Panc1 (cell line): ENCODE measurements at regions not wholly inside any gene's neighbourhood (a gene's known extent, or its start where the extent isn't known, plus 50 kb on each side); places are given as distances from the start of the nearest gene placed in this dataset.

ENCODE experiments used
- ATAC-seq: fragments of 200-7000 bp; cut with Tn5 transposase; 2 replicates; pipeline ENCODE4 v1.9.1; 2020; ENCODE audit warnings: mild to moderate bottlenecking, moderate library complexity
- BruUV-seq: library from RNA; stranded (reverse); fragments of 400-500 nt; replicated peaks from 2 replicates; lab custom pipeline; 2021; lab: Mats Ljungman, UMichigan
- CTCF ChIA-PET: fragments of 300-600 bp; sonication (Branson Sonifier 250); formaldehyde crosslinking; loops from one replicate; lab custom pipeline; 2022; ENCODE audit warnings: antibody characterized with exemption; lab: Charles Lee
- POLR2A ChIA-PET: fragments of 300-600 bp; sonication (Branson Sonifier 250); formaldehyde crosslinking; loops from one replicate; lab custom pipeline; 2022; ENCODE audit warnings: antibody characterized with exemption; lab: Charles Lee
- DNase-seq: peaks from one replicate; pipeline ENCODE4 v3.0.0-alpha.2; 2010; ENCODE audit warnings: low read depth, low spot score
- H3K27ac ChIP-seq: 2 replicates; pipeline ENCODE4 v1.5.1; 2011; ENCODE audit warnings: mild to moderate bottlenecking, low read length, inconsistent platforms
- H3K27me3 ChIP-seq: fragments of 200-500 bp; sonication (Bioruptor generic); 2 replicates; pipeline ENCODE4 v1.6.0; 2014; ENCODE audit warnings: low read length, inconsistent platforms; ENCODE audit not compliant: control insufficient read depth, insufficient read depth
- H3K36me3 ChIP-seq: fragments of 200-500 bp; sonication (Bioruptor generic); 2 replicates; pipeline ENCODE4 v1.5.1; 2014; ENCODE audit warnings: inconsistent platforms, mild to moderate bottlenecking, low read length, moderate library complexity; ENCODE audit not compliant: control insufficient read depth, insufficient read depth
- H3K4me1 ChIP-seq: 2 replicates; pipeline ENCODE4 v1.5.1; 2011; ENCODE audit warnings: inconsistent platforms, mild to moderate bottlenecking, low read length, moderate library complexity; ENCODE audit not compliant: control insufficient read depth, insufficient read depth
- H3K4me3 ChIP-seq, 2 experiments: 2 replicates each; pipeline ENCODE4 v1.5.1; 2011 to 2012; ENCODE audit warnings: low read depth in 2 of 2, low read length in 2 of 2, mild to moderate bottlenecking in 2 of 2, inconsistent platforms in 1 of 2, moderate library complexity in 1 of 2
- H3K9me3 ChIP-seq: fragments of 200-500 bp; sonication (Bioruptor generic); 2 replicates; pipeline ENCODE4 v1.5.1; 2014; ENCODE audit warnings: low read depth, mild to moderate bottlenecking, inconsistent platforms, low read length, moderate library complexity; ENCODE audit not compliant: control insufficient read depth, insufficient read depth
- POLR2AphosphoS5 ChIP-seq: IDR thresholded peaks from 2 replicates; pipeline ENCODE4 v1.6.1; 2012; ENCODE audit warnings: mild to moderate bottlenecking, low read depth, low read length, moderate library complexity
- SIN3A ChIP-seq: IDR thresholded peaks from 2 replicates; pipeline ENCODE4 v1.6.1; 2012; ENCODE audit warnings: low read depth, mild to moderate bottlenecking, low read length, moderate library complexity, borderline replicate concordance; ENCODE audit not compliant: insufficient read depth
- TCF7L2 ChIP-seq: IDR thresholded peaks from 2 replicates; pipeline ENCODE4 v1.6.1; 2011; ENCODE audit warnings: mild to moderate bottlenecking, low read depth, low read length, inconsistent platforms
- in situ Hi-C: cut with HindIII; loops from 2 replicates; pipeline ENCODE4 v1.10.0; 2016; ENCODE audit warnings: low sequenced_read_pairs, low pct_unique_long_range_greater_than_20kb
- intact Hi-C: fragments of 100-400 bp; cut with micrococcal nuclease; formaldehyde crosslinking; loops from one replicate; pipeline ENCODE4 v1.10.0; 2022; ENCODE audit not compliant: unreplicated experiment
- TF ChIP-seq, protein P1 (sequence below), 2 experiments: IDR thresholded peaks; 2 replicates each; pipeline ENCODE4 v1.6.1; 2011 to 2012; ENCODE audit warnings: low read depth in 2 of 2, control low read depth in 1 of 2, low read length in 1 of 2, mild to moderate bottlenecking in 1 of 2, moderate library complexity in 1 of 2; ENCODE audit not compliant: insufficient read depth in 1 of 2
- TF ChIP-seq, protein P2 (sequence below): fragments of 450-650 bp; IDR thresholded peaks from 2 replicates; pipeline ENCODE4 v1.5.1; 2017; ENCODE audit warnings: mild to moderate bottlenecking

DNA sequence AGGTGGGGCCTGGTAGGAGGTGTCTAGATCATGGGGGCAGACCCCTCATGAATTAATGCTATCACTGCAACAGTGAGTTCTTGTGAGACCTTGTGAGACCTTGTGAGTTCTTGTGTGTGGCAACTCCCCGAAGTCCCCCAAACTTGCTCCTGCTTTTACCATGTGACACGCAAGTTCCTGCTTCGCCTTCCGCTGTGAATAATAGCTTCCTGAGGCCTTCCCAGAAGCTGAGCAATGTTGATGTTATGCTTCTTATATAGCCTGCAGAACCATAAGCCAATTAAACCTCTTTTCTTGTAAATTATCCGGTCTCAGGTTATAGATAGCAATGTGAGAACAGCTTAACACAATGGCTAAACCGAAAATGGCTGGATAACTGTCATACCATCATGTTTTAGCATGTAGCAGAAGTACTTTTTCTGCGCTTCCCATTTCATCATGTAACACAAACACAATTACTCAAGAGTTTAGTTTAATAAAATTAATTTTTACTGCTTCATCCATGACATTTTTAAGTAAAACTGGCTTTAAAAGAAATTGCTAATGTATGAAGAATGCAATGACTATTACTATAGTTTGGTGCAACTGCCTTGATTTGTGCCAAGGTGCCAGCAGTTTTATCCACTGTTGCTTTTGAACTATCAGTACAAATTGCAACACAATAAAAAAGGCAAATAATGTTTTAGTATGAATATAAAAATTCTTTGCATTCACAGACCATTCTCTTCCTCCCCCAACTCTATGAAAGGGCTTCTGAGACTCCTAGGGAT lies 87.7 kb upstream of the TMEM168 start:
- Histone ChIP-seq H3K27ac (no peak overlapping the region), H3K4me3 (no peak overlapping the region), H3K9me3 (no peaks in the 10 kb centered on the region), H3K4me1 (no peaks in the 10 kb centered on the region), H3K27me3 (no peaks in the 10 kb centered on the region), H3K36me3 (no peaks in the 10 kb centered on the region; the same call in 1 of the 2 replicates)
- intact Hi-C loops (no loop called here), in situ Hi-C loops (no loop called here)
- ChIA-PET CTCF (no interaction called here), POLR2A (no interaction called here)
- no TSS peak for BruUV-seq
- TF ChIP-seq, protein P1, sequence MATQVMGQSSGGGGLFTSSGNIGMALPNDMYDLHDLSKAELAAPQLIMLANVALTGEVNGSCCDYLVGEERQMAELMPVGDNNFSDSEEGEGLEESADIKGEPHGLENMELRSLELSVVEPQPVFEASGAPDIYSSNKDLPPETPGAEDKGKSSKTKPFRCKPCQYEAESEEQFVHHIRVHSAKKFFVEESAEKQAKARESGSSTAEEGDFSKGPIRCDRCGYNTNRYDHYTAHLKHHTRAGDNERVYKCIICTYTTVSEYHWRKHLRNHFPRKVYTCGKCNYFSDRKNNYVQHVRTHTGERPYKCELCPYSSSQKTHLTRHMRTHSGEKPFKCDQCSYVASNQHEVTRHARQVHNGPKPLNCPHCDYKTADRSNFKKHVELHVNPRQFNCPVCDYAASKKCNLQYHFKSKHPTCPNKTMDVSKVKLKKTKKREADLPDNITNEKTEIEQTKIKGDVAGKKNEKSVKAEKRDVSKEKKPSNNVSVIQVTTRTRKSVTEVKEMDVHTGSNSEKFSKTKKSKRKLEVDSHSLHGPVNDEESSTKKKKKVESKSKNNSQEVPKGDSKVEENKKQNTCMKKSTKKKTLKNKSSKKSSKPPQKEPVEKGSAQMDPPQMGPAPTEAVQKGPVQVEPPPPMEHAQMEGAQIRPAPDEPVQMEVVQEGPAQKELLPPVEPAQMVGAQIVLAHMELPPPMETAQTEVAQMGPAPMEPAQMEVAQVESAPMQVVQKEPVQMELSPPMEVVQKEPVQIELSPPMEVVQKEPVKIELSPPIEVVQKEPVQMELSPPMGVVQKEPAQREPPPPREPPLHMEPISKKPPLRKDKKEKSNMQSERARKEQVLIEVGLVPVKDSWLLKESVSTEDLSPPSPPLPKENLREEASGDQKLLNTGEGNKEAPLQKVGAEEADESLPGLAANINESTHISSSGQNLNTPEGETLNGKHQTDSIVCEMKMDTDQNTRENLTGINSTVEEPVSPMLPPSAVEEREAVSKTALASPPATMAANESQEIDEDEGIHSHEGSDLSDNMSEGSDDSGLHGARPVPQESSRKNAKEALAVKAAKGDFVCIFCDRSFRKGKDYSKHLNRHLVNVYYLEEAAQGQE (IDR thresholded peaks at IDR 0.05; ENCODE audit: insufficient read depth in 1 of 2, low read depth in 2 of 2, low read length in 1 of 2): no peak
- TF ChIP-seq, protein P2, sequence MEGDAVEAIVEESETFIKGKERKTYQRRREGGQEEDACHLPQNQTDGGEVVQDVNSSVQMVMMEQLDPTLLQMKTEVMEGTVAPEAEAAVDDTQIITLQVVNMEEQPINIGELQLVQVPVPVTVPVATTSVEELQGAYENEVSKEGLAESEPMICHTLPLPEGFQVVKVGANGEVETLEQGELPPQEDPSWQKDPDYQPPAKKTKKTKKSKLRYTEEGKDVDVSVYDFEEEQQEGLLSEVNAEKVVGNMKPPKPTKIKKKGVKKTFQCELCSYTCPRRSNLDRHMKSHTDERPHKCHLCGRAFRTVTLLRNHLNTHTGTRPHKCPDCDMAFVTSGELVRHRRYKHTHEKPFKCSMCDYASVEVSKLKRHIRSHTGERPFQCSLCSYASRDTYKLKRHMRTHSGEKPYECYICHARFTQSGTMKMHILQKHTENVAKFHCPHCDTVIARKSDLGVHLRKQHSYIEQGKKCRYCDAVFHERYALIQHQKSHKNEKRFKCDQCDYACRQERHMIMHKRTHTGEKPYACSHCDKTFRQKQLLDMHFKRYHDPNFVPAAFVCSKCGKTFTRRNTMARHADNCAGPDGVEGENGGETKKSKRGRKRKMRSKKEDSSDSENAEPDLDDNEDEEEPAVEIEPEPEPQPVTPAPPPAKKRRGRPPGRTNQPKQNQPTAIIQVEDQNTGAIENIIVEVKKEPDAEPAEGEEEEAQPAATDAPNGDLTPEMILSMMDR: no peak
- TF ChIP-seq TCF7L2 (no peak), SIN3A (no peak), POLR2AphosphoS5 (no peak)
- DNase-seq: no peak
- no peak for ATAC-seq

DNA sequence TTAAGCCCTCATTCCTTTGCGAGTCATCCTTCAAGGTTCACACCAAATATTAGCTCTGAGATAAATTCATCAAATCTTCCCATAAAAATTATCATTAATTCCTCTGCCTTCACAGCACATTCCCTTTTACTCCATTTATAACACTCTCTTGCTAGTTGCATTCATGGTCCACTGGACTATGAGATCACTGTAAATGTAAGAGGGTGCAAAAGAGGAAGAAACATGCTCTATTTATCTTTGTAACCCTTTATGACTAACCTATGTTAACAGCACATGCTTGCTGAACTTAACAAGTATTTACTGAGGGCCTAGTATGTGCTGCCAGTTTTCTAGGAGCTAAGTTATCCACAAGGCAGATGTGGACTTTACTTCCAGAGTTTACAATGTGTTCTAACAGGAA lies 86.7 kb upstream of the TMEM168 start:
- ChIA-PET POLR2A (no interaction called here), CTCF (no interaction called here)
- no TSS peak for BruUV-seq
- intact Hi-C loops: no loop called here
- no peak for ATAC-seq
- no peaks in the 10 kb centered on the region for H3K27me3 ChIP-seq
- no peaks in the 10 kb centered on the region for H3K9me3 ChIP-seq
- H3K36me3 ChIP-seq: no peaks in the 10 kb centered on the region
- TF ChIP-seq POLR2AphosphoS5: no peak
- TF ChIP-seq, protein P1 (IDR thresholded peaks at IDR 0.05; ENCODE audit: insufficient read depth in 1 of 2, low read depth in 2 of 2, low read length in 1 of 2): no peak
- no peak for TF ChIP-seq TCF7L2
- TF ChIP-seq, protein P2: no peak
- no peak for TF ChIP-seq SIN3A
- in situ Hi-C loops: no loop called here
- H3K4me1 ChIP-seq: no peaks in the 10 kb centered on the region
- H3K4me3 ChIP-seq: no peak overlapping the region
- no peak for DNase-seq
- H3K27ac ChIP-seq: no peak overlapping the region
